PC-9 (cell line): ENCODE measurements at regions not wholly inside any gene's neighbourhood (a gene's known extent, or its start where the extent isn't known, plus 50 kb on each side); places are given as distances from the start of the nearest gene placed in this dataset.

Source experiments
- CTCF ChIP-seq: fragments of 200-600 bp; sonication (generic); conservative IDR thresholded peaks from 2 replicates; pipeline ENCODE4 v1.6.1; 2017; ENCODE audit warnings: mixed run types, antibody characterized with exemption, mild to moderate bottlenecking, moderate library complexity
- EZH2 ChIP-seq: fragments of 200-600 bp; sonication (generic); IDR thresholded peaks from 2 replicates; pipeline ENCODE4 v1.8.0; 2017; ENCODE audit warnings: antibody characterized with exemption, low read depth

GRCh38 chr7:33781796-33782195, 123.5 kb upstream of the BMPER start:
- TF ChIP-seq CTCF = no peak
- no peak for TF ChIP-seq EZH2
